ENCODE measurements at regions not wholly inside any gene's neighbourhood (a gene's known extent, or its start where the extent isn't known, plus 50 kb on each side); places are given as distances from the start of the nearest gene placed in this dataset.

DNA sequence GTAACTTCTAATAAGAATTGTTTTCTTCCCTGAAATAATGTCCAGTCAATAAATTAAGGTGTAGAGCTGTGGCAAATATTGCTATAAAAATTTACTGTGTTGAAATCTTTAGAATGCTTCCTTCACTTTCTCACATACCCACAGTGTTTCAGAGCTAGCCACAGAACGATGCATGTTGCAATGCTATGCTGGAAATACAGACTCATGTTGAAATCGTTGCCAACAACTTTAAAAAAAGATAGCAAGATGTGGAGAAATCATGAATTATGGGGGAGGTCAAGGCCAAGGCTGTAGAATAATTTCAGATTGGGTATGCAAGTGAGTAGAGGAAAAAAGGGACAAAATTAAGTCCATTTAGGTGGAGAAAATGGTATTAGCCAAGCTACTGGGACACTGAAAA, 204.8 kb downstream of the VEGFC start:
- Mint-ChIP-seq H3K4me1 (no peaks in the 10 kb centered on the region), H3K27ac (no peak overlapping the region), H3K27me3 (ENCODE audit: low read depth) (no peaks in the 10 kb centered on the region), H3K4me3 (no peak overlapping the region), H3K36me3 (peaks cover 4% of the 10 kb centered on the region; the same call in 1 of the 2 replicates), H3K9me3 (peaks cover 11% of the 10 kb centered on the region)
- no peak for DNase-seq (ENCODE audit: low spot score)
- ChIA-PET POLR2A (no interaction called here), CTCF (no interaction called here)
- no peak for ATAC-seq
- TF ChIP-seq, protein P1, sequence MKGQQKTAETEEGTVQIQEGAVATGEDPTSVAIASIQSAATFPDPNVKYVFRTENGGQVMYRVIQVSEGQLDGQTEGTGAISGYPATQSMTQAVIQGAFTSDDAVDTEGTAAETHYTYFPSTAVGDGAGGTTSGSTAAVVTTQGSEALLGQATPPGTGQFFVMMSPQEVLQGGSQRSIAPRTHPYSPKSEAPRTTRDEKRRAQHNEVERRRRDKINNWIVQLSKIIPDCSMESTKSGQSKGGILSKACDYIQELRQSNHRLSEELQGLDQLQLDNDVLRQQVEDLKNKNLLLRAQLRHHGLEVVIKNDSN (CRISPR knock-in tag; IDR thresholded peaks at IDR 0.05): no peak
- TF ChIP-seq GABPB1 (CRISPR knock-in tag; IDR thresholded peaks at IDR 0.05) (no peak), IRF2 (CRISPR knock-in tag; IDR thresholded peaks at IDR 0.05; ENCODE audit: borderline replicate concordance, low read depth) (no peak)

DNA sequence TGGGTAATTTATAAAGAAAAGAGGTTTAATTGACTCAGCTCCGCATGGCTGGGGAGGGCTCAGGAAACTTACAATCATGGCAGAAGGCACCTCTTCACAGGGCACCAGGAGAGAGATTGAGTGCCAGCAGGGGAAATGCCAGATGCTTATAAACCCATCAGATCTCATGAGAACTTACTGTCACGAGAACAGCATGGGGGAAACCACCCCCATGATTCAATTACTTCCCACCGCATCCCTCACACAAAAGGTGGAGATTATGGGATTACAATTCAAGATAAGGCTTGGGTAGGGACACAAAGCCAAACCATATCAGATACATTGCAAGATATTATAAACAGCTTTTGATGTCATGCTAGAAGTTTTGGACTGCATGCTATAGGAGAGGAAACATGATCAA, 204.3 kb downstream of the VEGFC start:
- CTCF ChIA-PET: no interaction called here
- Mint-ChIP-seq H3K36me3 (peaks cover 4% of the 10 kb centered on the region; the same call in 1 of the 2 replicates), H3K9me3 (peaks cover 11% of the 10 kb centered on the region), H3K4me3 (no peak overlapping the region), H3K27me3 (ENCODE audit: low read depth) (no peaks in the 10 kb centered on the region), H3K4me1 (no peaks in the 10 kb centered on the region), H3K27ac (no peak overlapping the region)
- DNase-seq (ENCODE audit: low spot score) (no peak), ATAC-seq (no peak)
- POLR2A ChIA-PET: no interaction called here
- TF ChIP-seq ZNF138 (CRISPR knock-in tag; conservative IDR thresholded peaks at IDR 0.05) (no peak), HMGA2 (CRISPR knock-in tag; IDR thresholded peaks at IDR 0.05) (no peak), CREM (CRISPR knock-in tag; IDR thresholded peaks at IDR 0.05) (no peak)
- TF ChIP-seq, protein P2, sequence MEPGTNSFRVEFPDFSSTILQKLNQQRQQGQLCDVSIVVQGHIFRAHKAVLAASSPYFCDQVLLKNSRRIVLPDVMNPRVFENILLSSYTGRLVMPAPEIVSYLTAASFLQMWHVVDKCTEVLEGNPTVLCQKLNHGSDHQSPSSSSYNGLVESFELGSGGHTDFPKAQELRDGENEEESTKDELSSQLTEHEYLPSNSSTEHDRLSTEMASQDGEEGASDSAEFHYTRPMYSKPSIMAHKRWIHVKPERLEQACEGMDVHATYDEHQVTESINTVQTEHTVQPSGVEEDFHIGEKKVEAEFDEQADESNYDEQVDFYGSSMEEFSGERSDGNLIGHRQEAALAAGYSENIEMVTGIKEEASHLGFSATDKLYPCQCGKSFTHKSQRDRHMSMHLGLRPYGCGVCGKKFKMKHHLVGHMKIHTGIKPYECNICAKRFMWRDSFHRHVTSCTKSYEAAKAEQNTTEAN (CRISPR knock-in tag; IDR thresholded peaks at IDR 0.05): no peak
- TF ChIP-seq, protein P3, sequence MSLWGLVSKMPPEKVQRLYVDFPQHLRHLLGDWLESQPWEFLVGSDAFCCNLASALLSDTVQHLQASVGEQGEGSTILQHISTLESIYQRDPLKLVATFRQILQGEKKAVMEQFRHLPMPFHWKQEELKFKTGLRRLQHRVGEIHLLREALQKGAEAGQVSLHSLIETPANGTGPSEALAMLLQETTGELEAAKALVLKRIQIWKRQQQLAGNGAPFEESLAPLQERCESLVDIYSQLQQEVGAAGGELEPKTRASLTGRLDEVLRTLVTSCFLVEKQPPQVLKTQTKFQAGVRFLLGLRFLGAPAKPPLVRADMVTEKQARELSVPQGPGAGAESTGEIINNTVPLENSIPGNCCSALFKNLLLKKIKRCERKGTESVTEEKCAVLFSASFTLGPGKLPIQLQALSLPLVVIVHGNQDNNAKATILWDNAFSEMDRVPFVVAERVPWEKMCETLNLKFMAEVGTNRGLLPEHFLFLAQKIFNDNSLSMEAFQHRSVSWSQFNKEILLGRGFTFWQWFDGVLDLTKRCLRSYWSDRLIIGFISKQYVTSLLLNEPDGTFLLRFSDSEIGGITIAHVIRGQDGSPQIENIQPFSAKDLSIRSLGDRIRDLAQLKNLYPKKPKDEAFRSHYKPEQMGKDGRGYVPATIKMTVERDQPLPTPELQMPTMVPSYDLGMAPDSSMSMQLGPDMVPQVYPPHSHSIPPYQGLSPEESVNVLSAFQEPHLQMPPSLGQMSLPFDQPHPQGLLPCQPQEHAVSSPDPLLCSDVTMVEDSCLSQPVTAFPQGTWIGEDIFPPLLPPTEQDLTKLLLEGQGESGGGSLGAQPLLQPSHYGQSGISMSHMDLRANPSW (CRISPR knock-in tag; conservative IDR thresholded peaks at IDR 0.05; ENCODE audit: low read depth): no peak

DNA sequence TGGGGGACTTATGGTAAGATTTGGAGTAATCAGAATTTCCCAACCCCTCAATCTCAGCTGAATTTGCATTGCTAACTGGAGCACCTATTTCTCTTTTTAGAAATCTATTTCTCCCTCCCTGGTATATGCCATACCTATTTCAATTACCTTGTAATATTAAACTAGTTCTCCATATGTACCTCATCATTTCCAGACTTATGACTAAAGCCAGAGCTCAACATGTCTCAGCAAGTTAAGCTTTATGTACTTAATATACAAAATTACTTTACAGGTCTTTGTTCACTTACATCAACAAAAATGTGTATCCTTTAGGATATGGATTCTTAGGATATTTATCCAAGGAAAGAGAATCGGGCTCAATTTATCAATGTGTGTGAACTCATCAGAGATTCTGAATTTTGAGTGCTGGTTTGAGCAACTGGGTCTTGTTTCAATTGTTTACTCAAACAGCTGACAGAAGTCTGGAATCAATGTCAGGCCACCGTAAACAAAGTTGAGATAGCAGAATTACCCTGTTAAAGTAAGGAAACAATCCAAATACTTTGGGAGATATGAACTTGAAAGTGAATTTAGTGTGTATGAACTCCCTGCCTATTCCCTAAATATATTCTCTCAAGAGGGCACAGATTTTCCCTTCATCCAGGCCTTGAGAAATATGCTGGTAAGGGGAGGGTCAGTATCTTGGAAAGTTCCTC, 199.6 kb downstream of the VEGFC start:
- Mint-ChIP-seq H3K36me3 (peaks cover 4% of the 10 kb centered on the region; the same call in 1 of the 2 replicates), H3K4me3 (no peak overlapping the region), H3K27ac (no peak overlapping the region), H3K4me1 (no peaks in the 10 kb centered on the region), H3K9me3 (peaks cover 11% of the 10 kb centered on the region), H3K27me3 (ENCODE audit: low read depth) (no peaks in the 10 kb centered on the region)
- ATAC-seq (no peak), DNase-seq (ENCODE audit: low spot score) (no peak)
- POLR2A ChIA-PET: no interaction called here
- TF ChIP-seq, protein P1 (CRISPR knock-in tag; IDR thresholded peaks at IDR 0.05): no peak
- TF ChIP-seq, protein P4, sequence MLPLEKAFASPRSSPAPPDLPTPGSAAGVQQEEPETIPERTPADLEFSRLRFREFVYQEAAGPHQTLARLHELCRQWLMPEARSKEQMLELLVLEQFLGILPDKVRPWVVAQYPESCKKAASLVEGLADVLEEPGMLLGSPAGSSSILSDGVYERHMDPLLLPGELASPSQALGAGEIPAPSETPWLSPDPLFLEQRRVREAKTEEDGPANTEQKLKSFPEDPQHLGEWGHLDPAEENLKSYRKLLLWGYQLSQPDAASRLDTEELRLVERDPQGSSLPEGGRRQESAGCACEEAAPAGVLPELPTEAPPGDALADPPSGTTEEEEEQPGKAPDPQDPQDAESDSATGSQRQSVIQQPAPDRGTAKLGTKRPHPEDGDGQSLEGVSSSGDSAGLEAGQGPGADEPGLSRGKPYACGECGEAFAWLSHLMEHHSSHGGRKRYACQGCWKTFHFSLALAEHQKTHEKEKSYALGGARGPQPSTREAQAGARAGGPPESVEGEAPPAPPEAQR (CRISPR knock-in tag; IDR thresholded peaks at IDR 0.05): no peak
- TF ChIP-seq SOX15 (CRISPR knock-in tag; IDR thresholded peaks at IDR 0.05) (no peak), FOXK1 (CRISPR knock-in tag; IDR thresholded peaks at IDR 0.05) (no peak), TCF7 (CRISPR knock-in tag; IDR thresholded peaks at IDR 0.05; ENCODE audit: low read depth) (no peak), ZNF423 (CRISPR knock-in tag; IDR thresholded peaks at IDR 0.05) (no peak), FOXJ3 (CRISPR knock-in tag; IDR thresholded peaks at IDR 0.05; ENCODE audit: borderline replicate concordance) (no peak), ZNF232 (CRISPR knock-in tag; IDR thresholded peaks at IDR 0.05) (no peak), EMX1 (CRISPR knock-in tag; IDR thresholded peaks at IDR 0.05) (no peak), MYBL2 (CRISPR knock-in tag; IDR thresholded peaks at IDR 0.05) (no peak)
- CTCF ChIA-PET: no interaction called here
